A673 (cell line): ENCODE measurements at regions not wholly inside any gene's neighbourhood (a gene's known extent, or its start where the extent isn't known, plus 50 kb on each side); places are given as distances from the start of the nearest gene placed in this dataset.

Experiments
- BruUV-seq: library from RNA; stranded (reverse); fragments of 400-500 nt; replicated peaks from 2 replicates; lab custom pipeline; 2021; lab: Mats Ljungman, UMichigan
- CTCF ChIA-PET: fragments of 300-600 bp; sonication (Branson Sonifier 250); formaldehyde crosslinking; loops from one replicate; lab custom pipeline; 2022; ENCODE audit warnings: antibody characterized with exemption; lab: Charles Lee
- POLR2A ChIA-PET: fragments of 300-600 bp; sonication (Branson Sonifier 250); formaldehyde crosslinking; loops from one replicate; lab custom pipeline; 2022; ENCODE audit warnings: antibody characterized with exemption; ENCODE audit not compliant: low non-redundant PET; lab: Charles Lee
- DNase-seq: peaks from one replicate; pipeline ENCODE4 v3.0.0-alpha.2; 2015; ENCODE audit warnings: low spot score
- H3K27ac ChIP-seq: fragments of 200-600 bp; sonication (generic); 2 replicates; pipeline ENCODE4 v1.5.1; 2016; ENCODE audit warnings: mixed run types, low read depth, mild to moderate bottlenecking, mixed read lengths, antibody characterized with exemption, low read length; ENCODE audit not compliant: poor library complexity, severe bottlenecking
- H3K27me3 ChIP-seq: fragments of 200-600 bp; sonication (generic); replicated peaks from 2 replicates; pipeline ENCODE4 v1.6.1; 2017; ENCODE audit warnings: mixed run types, low read depth, mild to moderate bottlenecking, mixed read lengths, antibody characterized with exemption, low read length; ENCODE audit not compliant: insufficient read depth, poor library complexity
- H3K36me3 ChIP-seq: fragments of 200-600 bp; sonication (generic); 2 replicates; pipeline ENCODE4 v1.6.1; 2016; ENCODE audit warnings: mixed run types, mild to moderate bottlenecking, mixed read lengths, antibody characterized with exemption, low read length; ENCODE audit not compliant: insufficient read depth, poor library complexity, severe bottlenecking
- H3K4me1 ChIP-seq: fragments of 200-600 bp; sonication (generic); 2 replicates; pipeline ENCODE4 v1.6.1; 2017; ENCODE audit warnings: mixed run types, mild to moderate bottlenecking, mixed read lengths, antibody characterized with exemption, low read length; ENCODE audit not compliant: insufficient read depth, poor library complexity, severe bottlenecking
- H3K4me3 ChIP-seq: fragments of 200-600 bp; sonication (generic); 2 replicates; pipeline ENCODE4 v1.5.1; 2016; ENCODE audit warnings: low read depth, mixed run types, mild to moderate bottlenecking, mixed read lengths, low read length; ENCODE audit not compliant: poor library complexity, severe bottlenecking
- H3K9me3 ChIP-seq: fragments of 200-600 bp; sonication (generic); 2 replicates; pipeline ENCODE4 v1.6.1; 2016; ENCODE audit warnings: mixed run types, low read depth, mild to moderate bottlenecking, mixed read lengths, antibody characterized with exemption, low read length; ENCODE audit not compliant: poor library complexity, severe bottlenecking
- CTCF ChIP-seq: fragments of 300-800, 200-600 bp; sonication (generic); conservative IDR thresholded peaks from 2 replicates; pipeline ENCODE4 v1.5.1; 2017; ENCODE audit warnings: low read depth, mild to moderate bottlenecking, antibody characterized with exemption, low read length, moderate library complexity, mixed read lengths
- EZH2 ChIP-seq: fragments of 200-600 bp; sonication (generic); IDR thresholded peaks from 2 replicates; pipeline ENCODE4 v1.6.1; 2017; ENCODE audit warnings: borderline replicate concordance, low read depth, mild to moderate bottlenecking, mixed read lengths, antibody characterized with exemption, low read length; ENCODE audit not compliant: poor library complexity, severe bottlenecking
- intact Hi-C: fragments of 100-400 bp; cut with micrococcal nuclease; formaldehyde crosslinking; loops from one replicate; pipeline ENCODE4 v1.10.0; 2022; ENCODE audit not compliant: unreplicated experiment

- no peaks in the 10 kb centered on the region for H3K4me1 ChIP-seq
- intact Hi-C loops = no loop called here
- TF ChIP-seq EZH2 (no peak), CTCF (no peak)
- no peak for DNase-seq
- H3K36me3 ChIP-seq = no peaks in the 10 kb centered on the region
- CTCF ChIA-PET = no interaction called here
- no peak overlapping the region for H3K4me3 ChIP-seq
- BruUV-seq = no TSS peak
- H3K27me3 ChIP-seq = peaks cover 72% of the 10 kb centered on the region
- no peak overlapping the region for H3K27ac ChIP-seq
- H3K9me3 ChIP-seq = no peaks in the 10 kb centered on the region
- POLR2A ChIA-PET = no interaction called here
Measured at GRCh38 chr5:2006193-2006970, 123.7 kb upstream of the IRX4 start.

- ChIA-PET POLR2A (no interaction called here), CTCF (no interaction called here)
- Histone ChIP-seq H3K27me3 (peaks cover 78% of the 10 kb centered on the region), H3K27ac (no peak overlapping the region), H3K4me1 (no peaks in the 10 kb centered on the region), H3K9me3 (no peaks in the 10 kb centered on the region), H3K36me3 (no peaks in the 10 kb centered on the region), H3K4me3 (no peak overlapping the region)
- BruUV-seq = no TSS peak
- intact Hi-C loops = no loop called here
- TF ChIP-seq EZH2 = no peak
- no peak for TF ChIP-seq CTCF
- DNase-seq = no peak
Measured at GRCh38 chr5:2005101-2006041, 122.6 kb upstream of the IRX4 start.

GRCh38 chr5:2003690-2004365, 121.1 kb upstream of the IRX4 start:
- intact Hi-C loops = no loop called here

More at GRCh38 chr5:2003690-2004365, 121.1 kb upstream of the IRX4 start:
- no peaks in the 10 kb centered on the region for H3K9me3 ChIP-seq
- no peak overlapping the region for H3K4me3 ChIP-seq
- H3K36me3 ChIP-seq = no peaks in the 10 kb centered on the region
- H3K4me1 ChIP-seq = no peaks in the 10 kb centered on the region
- H3K27me3 ChIP-seq = peaks cover 64% of the 10 kb centered on the region
- POLR2A ChIA-PET = no interaction called here
- no TSS peak for BruUV-seq
- CTCF ChIA-PET = no interaction called here
- no peak overlapping the region for H3K27ac ChIP-seq
- TF ChIP-seq CTCF (no peak), EZH2 (no peak)
- no peak for DNase-seq
